IMR-90 (cell line): ENCODE measurements at regions not wholly inside any gene's neighbourhood (a gene's known extent, or its start where the extent isn't known, plus 50 kb on each side); places are given as distances from the start of the nearest gene placed in this dataset.

Experiments used
- ATAC-seq: fragments of 200-7000 bp; cut with Tn5 transposase; 2 replicates; pipeline ENCODE4 v1.9.1; 2020; ENCODE audit warnings: low read depth, mild to moderate bottlenecking, moderate library complexity
- BruUV-seq: library from RNA; stranded (reverse); fragments of 400-500 nt; replicated peaks from 2 replicates; lab custom pipeline; 2021; lab: Mats Ljungman, UMichigan
- CTCF ChIA-PET: fragments of 300-600 bp; formaldehyde crosslinking; extraction: SDS; loops from one replicate; lab custom pipeline; 2021; ENCODE audit warnings: antibody characterized with exemption; lab: Yijun Ruan, JAX
- POLR2A ChIA-PET: fragments of 300-600 bp; sonication (Branson Sonifier 250); formaldehyde crosslinking; loops from one replicate; lab custom pipeline; 2022; ENCODE audit warnings: antibody characterized with exemption; ENCODE audit not compliant: unreplicated experiment; lab: Charles Lee
- DNase-seq: peaks from one replicate; pipeline ENCODE4 v3.0.0; 2013
- H2AFZ ChIP-seq: replicated peaks from 2 replicates; pipeline ENCODE3; 2013; ENCODE audit warnings: low read length, mild to moderate bottlenecking; ENCODE audit not compliant: poor library complexity
- H2AK5ac ChIP-seq: 2 replicates; pipeline ENCODE4 v1.6.1; 2013; ENCODE audit warnings: low read depth, low read length, inconsistent platforms
- H2AK9ac ChIP-seq: replicated peaks from 2 replicates; pipeline ENCODE3; 2013; ENCODE audit warnings: mild to moderate bottlenecking, low read depth, low read length, moderate library complexity; ENCODE audit not compliant: poor library complexity
- H2BK120ac ChIP-seq: 2 replicates; pipeline ENCODE4 v1.6.1; 2013; ENCODE audit warnings: low read depth, low read length, inconsistent platforms
- H2BK15ac ChIP-seq: 3 replicates; pipeline ENCODE4 v1.6.1; 2013; ENCODE audit warnings: low read depth, low read length, inconsistent platforms
- H2BK20ac ChIP-seq: 2 replicates; pipeline ENCODE4 v1.6.1; 2013; ENCODE audit warnings: low read depth, mild to moderate bottlenecking, inconsistent platforms, low read length, moderate library complexity
- H2BK5ac ChIP-seq: 2 replicates; pipeline ENCODE4 v1.6.1; 2013; ENCODE audit warnings: mild to moderate bottlenecking, low read depth, low read length, inconsistent platforms; ENCODE audit not compliant: poor library complexity, severe bottlenecking
- H3K14ac ChIP-seq: replicated peaks from 2 replicates; pipeline ENCODE4 v1.6.1; 2013; ENCODE audit warnings: low read depth, low read length, inconsistent platforms
- H3K18ac ChIP-seq: 2 replicates; pipeline ENCODE4 v1.6.1; 2013; ENCODE audit warnings: low read depth, low read length, control low read depth
- H3K23ac ChIP-seq: 2 replicates; pipeline ENCODE4 v1.6.1; 2013; ENCODE audit warnings: low read depth, low read length, inconsistent platforms
- H3K27ac ChIP-seq: 2 replicates; pipeline ENCODE4 v1.5.1; 2013; ENCODE audit warnings: mild to moderate bottlenecking, control low read depth, low read length; ENCODE audit not compliant: insufficient read depth
- H3K27me3 ChIP-seq: 2 replicates; pipeline ENCODE4 v1.6.1; 2013; ENCODE audit warnings: low read length; ENCODE audit not compliant: control insufficient read depth, insufficient read depth
- H3K36me3 ChIP-seq: 2 replicates; pipeline ENCODE4 v1.6.1; 2013; ENCODE audit warnings: low read length, mixed read lengths; ENCODE audit not compliant: control insufficient read depth, insufficient read depth
- H3K4ac ChIP-seq: 2 replicates; pipeline ENCODE4 v1.6.1; 2013; ENCODE audit warnings: low read depth, low read length, inconsistent platforms
- H3K4me1 ChIP-seq: 2 replicates; pipeline ENCODE4 v1.6.1; 2013; ENCODE audit warnings: low read length, mixed read lengths; ENCODE audit not compliant: control insufficient read depth, insufficient read depth
- H3K4me2 ChIP-seq: 2 replicates; pipeline ENCODE4 v1.6.1; 2013; ENCODE audit warnings: low read depth, mild to moderate bottlenecking, control low read depth, low read length, moderate library complexity
- H3K4me3 ChIP-seq: 2 replicates; pipeline ENCODE4 v1.5.1; 2013; ENCODE audit warnings: low read depth, mild to moderate bottlenecking, control low read depth, low read length, moderate library complexity; ENCODE audit not compliant: insufficient read depth
- H3K56ac ChIP-seq: 2 replicates; pipeline ENCODE4 v1.6.1; 2013; ENCODE audit warnings: low read length, inconsistent platforms; ENCODE audit not compliant: insufficient read depth; ENCODE audit errors: extremely low read depth
- H3K79me1 ChIP-seq, 2 experiments: 2 replicates each; pipeline ENCODE4 v1.6.1; 2013; ENCODE audit warnings: low read length in 2 of 2, inconsistent platforms in 1 of 2, low read depth in 1 of 2
- H3K9ac ChIP-seq: 2 replicates; pipeline ENCODE4 v1.6.1; 2013; ENCODE audit warnings: low read depth, low read length, control low read depth
- H3K9me1 ChIP-seq: 2 replicates; pipeline ENCODE4 v1.6.1; 2013; ENCODE audit warnings: low read length, inconsistent platforms; ENCODE audit not compliant: insufficient read depth
- H3K9me3 ChIP-seq: 2 replicates; pipeline ENCODE4 v1.6.1; 2013; ENCODE audit warnings: low read length; ENCODE audit not compliant: control insufficient read depth, insufficient read depth
- H4K20me1 ChIP-seq: 2 replicates; pipeline ENCODE4 v1.6.1; 2013; ENCODE audit warnings: low read length, inconsistent platforms; ENCODE audit not compliant: insufficient read depth
- H4K5ac ChIP-seq: 2 replicates; pipeline ENCODE4 v1.6.1; 2013; ENCODE audit warnings: mild to moderate bottlenecking, low read depth, low read length, control low read depth
- H4K8ac ChIP-seq, 2 experiments: 2 replicates each; pipeline ENCODE4 v1.6.1; 2013; ENCODE audit warnings: low read depth in 2 of 2, low read length in 2 of 2, control low read depth in 1 of 2, inconsistent platforms in 1 of 2
- H4K91ac ChIP-seq: 2 replicates; pipeline ENCODE4 v1.6.1; 2013; ENCODE audit warnings: low read depth, low read length, inconsistent platforms; ENCODE audit not compliant: insufficient read depth
- BHLHE40 ChIP-seq: fragments of 150-350 bp; IDR thresholded peaks from 2 replicates; pipeline ENCODE4 v1.6.1; 2016; ENCODE audit warnings: mild to moderate bottlenecking, low read depth, low read length
- CEBPB ChIP-seq: IDR thresholded peaks from 2 replicates; pipeline ENCODE4 v1.6.1; 2012; ENCODE audit warnings: low read depth, low read length, improper control_type of control experiment
- CHD1 ChIP-seq: IDR thresholded peaks from 2 replicates; pipeline ENCODE4 v1.6.1; 2012; ENCODE audit warnings: low read depth, low read length, improper control_type of control experiment
- ELK1 ChIP-seq: fragments of 150-350 bp; IDR thresholded peaks from 2 replicates; pipeline ENCODE4 v1.6.1; 2016; ENCODE audit warnings: low read depth, mild to moderate bottlenecking, low read length, moderate library complexity, borderline replicate concordance
- FOS ChIP-seq: fragments of 150-350 bp; IDR thresholded peaks from 2 replicates; pipeline ENCODE4 v1.6.1; 2016; ENCODE audit warnings: low read depth, low read length
- MAFK ChIP-seq: IDR thresholded peaks from 2 replicates; pipeline ENCODE4 v1.6.1; 2012; ENCODE audit warnings: low read depth, low read length, improper control_type of control experiment
- MAZ ChIP-seq: IDR thresholded peaks from 2 replicates; pipeline ENCODE4 v1.6.1; 2012; ENCODE audit warnings: low read depth, mild to moderate bottlenecking, low read length, improper control_type of control experiment, moderate library complexity, borderline replicate concordance
- MXI1 ChIP-seq: IDR thresholded peaks from 2 replicates; pipeline ENCODE4 v1.6.1; 2012; ENCODE audit warnings: low read depth, mild to moderate bottlenecking, low read length, moderate library complexity, borderline replicate concordance
- NFE2L2 ChIP-seq: fragments of 150-350 bp; IDR thresholded peaks from 2 replicates; pipeline ENCODE4 v1.6.1; 2016; ENCODE audit warnings: low read depth, mild to moderate bottlenecking, low read length
- POLR2A ChIP-seq: IDR thresholded peaks from 2 replicates; pipeline ENCODE4 v1.6.1; 2012; ENCODE audit warnings: mild to moderate bottlenecking, low read depth, low read length
- RAD21 ChIP-seq: IDR thresholded peaks from 2 replicates; pipeline ENCODE4 v1.6.1; 2012; ENCODE audit warnings: low read length, improper control_type of control experiment
- RCOR1 ChIP-seq: IDR thresholded peaks from 2 replicates; pipeline ENCODE4 v1.6.1; 2012; ENCODE audit warnings: mild to moderate bottlenecking, low read length, improper control_type of control experiment; ENCODE audit not compliant: insufficient replicate concordance
- RFX5 ChIP-seq: IDR thresholded peaks from 2 replicates; pipeline ENCODE4 v1.8.0; 2012; ENCODE audit warnings: low read depth, mild to moderate bottlenecking, low read length, moderate library complexity
- SMC3 ChIP-seq: fragments of 150-350 bp; IDR thresholded peaks from 2 replicates; pipeline ENCODE4 v1.6.1; 2016; ENCODE audit warnings: low read depth, mild to moderate bottlenecking, antibody characterized with exemption, low read length, moderate library complexity
- USF2 ChIP-seq: fragments of 150-350 bp; IDR thresholded peaks from 2 replicates; pipeline ENCODE4 v1.6.1; 2017; ENCODE audit warnings: mild to moderate bottlenecking, antibody characterized with exemption, low read length, low read depth
- WGBS, 2 experiments: methylation state at CpG; one replicate each; pipeline versions ENCODE4 v1.1.5 to v1.1.7; 2013; ENCODE audit warnings: missing lambda C conversion rate in 2 of 2; ENCODE audit not compliant: insufficient read length in 1 of 2; ENCODE audit errors: extremely low coverage in 2 of 2; 5-methylcytosine and 5-hydroxymethylcytosine counted together
- dilution Hi-C: fragments of 300-500 bp; cut with HindIII; formaldehyde crosslinking; loops from one replicate; pipeline ENCODE4 v1.14.3; 2018; ENCODE audit warnings: low sequenced_read_pairs; ENCODE audit not compliant: unreplicated experiment
- in situ Hi-C: fragments of 300-500 bp; cut with MboI; formaldehyde crosslinking; loops from 3 replicates; pipeline ENCODE4 v1.14.3; 2019; ENCODE audit warnings: low sequenced_read_pairs, inconsistent platforms, mixed read lengths
- intact Hi-C: fragments of 100-400 bp; cut with micrococcal nuclease; formaldehyde crosslinking; loops from 2 replicates; pipeline ENCODE4 v1.10.0; 2022
- TF ChIP-seq, protein P1 (sequence below): conservative IDR thresholded peaks from 2 replicates; pipeline ENCODE4 v1.5.1; 2012; ENCODE audit warnings: mild to moderate bottlenecking, low read depth, low read length, improper control_type of control experiment

- H2BK5ac ChIP-seq = no peak overlapping the region
- no peak overlapping the region for H2AK9ac ChIP-seq
- no peak overlapping the region for H2BK120ac ChIP-seq
- H4K20me1 ChIP-seq = no peaks in the 10 kb centered on the region
- no peak overlapping the region for H4K5ac ChIP-seq
- H3K9me1 ChIP-seq = no peaks in the 10 kb centered on the region; the same call in 1 of the 2 replicates
- intact Hi-C loops = no loop called here
- no peak overlapping the region for H3K27ac ChIP-seq
- POLR2A ChIA-PET = no interaction called here
- H2AK5ac ChIP-seq = no peak overlapping the region
- no peak overlapping the region for H2AFZ ChIP-seq
- no peaks in the 10 kb centered on the region for H3K4me1 ChIP-seq
- H2BK20ac ChIP-seq = no peak overlapping the region
- no peak overlapping the region for H4K8ac ChIP-seq
- no peak overlapping the region for H3K56ac ChIP-seq
- H2BK15ac ChIP-seq = no peak overlapping the region
- H3K18ac ChIP-seq = no peak overlapping the region
- WGBS, 2 experiments = 82% methylated on average over 2 of the region's 8 CpGs; no CpG with 5 or more reads in 1 of the 2 experiments
- no peak overlapping the region for H3K23ac ChIP-seq
- no peaks in the 10 kb centered on the region for H3K9me3 ChIP-seq
- H3K27me3 ChIP-seq = no peaks in the 10 kb centered on the region
- BruUV-seq = no TSS peak
- no peak for TF ChIP-seq RCOR1
- no peak for TF ChIP-seq USF2
- TF ChIP-seq MXI1 = no peak
- no peak for TF ChIP-seq MAZ
- TF ChIP-seq FOS = no peak
- TF ChIP-seq, protein P1, sequence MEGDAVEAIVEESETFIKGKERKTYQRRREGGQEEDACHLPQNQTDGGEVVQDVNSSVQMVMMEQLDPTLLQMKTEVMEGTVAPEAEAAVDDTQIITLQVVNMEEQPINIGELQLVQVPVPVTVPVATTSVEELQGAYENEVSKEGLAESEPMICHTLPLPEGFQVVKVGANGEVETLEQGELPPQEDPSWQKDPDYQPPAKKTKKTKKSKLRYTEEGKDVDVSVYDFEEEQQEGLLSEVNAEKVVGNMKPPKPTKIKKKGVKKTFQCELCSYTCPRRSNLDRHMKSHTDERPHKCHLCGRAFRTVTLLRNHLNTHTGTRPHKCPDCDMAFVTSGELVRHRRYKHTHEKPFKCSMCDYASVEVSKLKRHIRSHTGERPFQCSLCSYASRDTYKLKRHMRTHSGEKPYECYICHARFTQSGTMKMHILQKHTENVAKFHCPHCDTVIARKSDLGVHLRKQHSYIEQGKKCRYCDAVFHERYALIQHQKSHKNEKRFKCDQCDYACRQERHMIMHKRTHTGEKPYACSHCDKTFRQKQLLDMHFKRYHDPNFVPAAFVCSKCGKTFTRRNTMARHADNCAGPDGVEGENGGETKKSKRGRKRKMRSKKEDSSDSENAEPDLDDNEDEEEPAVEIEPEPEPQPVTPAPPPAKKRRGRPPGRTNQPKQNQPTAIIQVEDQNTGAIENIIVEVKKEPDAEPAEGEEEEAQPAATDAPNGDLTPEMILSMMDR = no peak
- TF ChIP-seq ELK1 = no peak
- no peak for TF ChIP-seq RAD21
- TF ChIP-seq MAFK = no peak
- TF ChIP-seq CEBPB = no peak
- TF ChIP-seq BHLHE40 = no peak
- TF ChIP-seq SMC3 = no peak
- no peak for TF ChIP-seq CHD1
- no peak for TF ChIP-seq RFX5
- TF ChIP-seq POLR2A = no peak
- no peak for TF ChIP-seq NFE2L2
- no peak for DNase-seq
- in situ Hi-C loops = no loop called here
- H3K9ac ChIP-seq = no peak overlapping the region
- no peak overlapping the region for H4K91ac ChIP-seq
- H3K4ac ChIP-seq = no peak overlapping the region
- dilution Hi-C loops = no loop called here
- no peaks in the 10 kb centered on the region for H3K79me1 ChIP-seq
- no peak overlapping the region for H3K14ac ChIP-seq
- no peak overlapping the region for H3K4me3 ChIP-seq
- no peak for ATAC-seq
- H3K36me3 ChIP-seq = no peaks in the 10 kb centered on the region
- CTCF ChIA-PET = no interaction called here
- no peak overlapping the region for H3K4me2 ChIP-seq
Measured at GRCh38 chr2:176626796-176627195, 357.6 kb downstream of the MTX2 start.
